Occipital lobe (tissue), 1 donor: ENCODE measurements at regions not wholly inside any gene's neighbourhood (a gene's known extent, or its start where the extent isn't known, plus 50 kb on each side); places are given as distances from the start of the nearest gene placed in this dataset.

Source experiments
- DNase-seq: peaks from one replicate; lab custom pipeline; 2025; lab: John Stamatoyannopoulos, UW

DNA sequence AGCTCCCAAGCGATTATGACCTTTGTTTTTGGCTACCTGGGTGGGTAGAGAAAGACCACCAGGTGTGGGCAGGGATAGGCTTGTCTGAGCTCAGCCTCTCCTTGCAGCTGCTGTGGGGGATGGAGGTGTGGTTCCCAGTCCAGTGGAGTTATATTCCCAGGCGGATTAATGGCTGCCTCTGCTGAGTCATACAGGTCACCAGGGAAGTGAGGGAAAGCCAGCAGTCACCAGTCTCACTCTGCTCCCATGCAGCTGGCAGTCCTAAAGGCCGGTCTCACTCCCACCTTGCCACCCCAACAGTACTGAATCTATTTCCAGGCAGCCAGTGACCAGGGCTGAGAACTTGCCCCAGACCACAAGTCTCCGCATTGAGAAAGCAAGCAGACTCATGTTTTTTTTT, 399.2 kb downstream of the VRK1 start:
- no peak for DNase-seq

- DNase-seq, result no peak
Measured at GRCh38 chr14:97198813-97199212, 401.6 kb downstream of the VRK1 start.

DNA sequence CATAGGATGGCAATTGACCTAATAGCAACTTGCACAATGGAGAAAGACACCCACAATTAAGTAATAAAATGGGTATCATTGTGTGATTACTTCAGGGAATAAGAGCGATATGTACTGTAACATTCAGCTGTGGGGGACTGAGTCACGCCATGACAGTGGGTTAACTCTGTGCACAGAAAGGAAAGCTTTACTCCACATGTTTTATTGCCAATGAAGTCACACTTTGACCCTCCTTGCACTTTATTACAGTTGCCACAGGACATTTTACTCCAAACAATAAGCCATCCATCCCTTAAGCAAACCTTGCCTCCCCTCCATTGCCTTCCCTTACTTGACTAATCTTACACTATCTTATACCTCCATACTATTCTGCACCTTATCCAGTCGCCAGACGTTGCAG, 403.1 kb downstream of the VRK1 start:
- no peak for DNase-seq

DNA sequence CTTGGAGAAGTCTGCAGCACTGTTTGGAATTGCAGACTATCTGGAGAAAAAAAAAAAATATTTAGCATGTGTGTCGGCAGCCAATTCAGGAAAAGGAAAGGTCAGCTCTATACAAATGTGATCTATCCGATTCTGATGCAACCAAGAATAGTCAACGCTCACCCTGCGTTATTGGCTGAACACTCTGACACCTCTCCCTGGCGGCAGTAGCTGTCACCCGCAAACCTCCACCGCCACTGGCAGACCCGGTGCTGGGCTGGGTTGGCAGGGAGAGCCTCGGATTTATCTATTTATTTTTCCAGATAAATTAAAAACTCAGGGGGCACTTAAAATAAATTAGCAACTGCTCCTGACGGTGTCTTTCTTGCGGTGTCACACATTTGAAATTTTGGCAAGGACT, 409.7 kb downstream of the VRK1 start:
- no peak for DNase-seq

GRCh38 chr14:97210202-97210601, 413.0 kb downstream of the VRK1 start:
- DNase-seq, result no peak

DNA sequence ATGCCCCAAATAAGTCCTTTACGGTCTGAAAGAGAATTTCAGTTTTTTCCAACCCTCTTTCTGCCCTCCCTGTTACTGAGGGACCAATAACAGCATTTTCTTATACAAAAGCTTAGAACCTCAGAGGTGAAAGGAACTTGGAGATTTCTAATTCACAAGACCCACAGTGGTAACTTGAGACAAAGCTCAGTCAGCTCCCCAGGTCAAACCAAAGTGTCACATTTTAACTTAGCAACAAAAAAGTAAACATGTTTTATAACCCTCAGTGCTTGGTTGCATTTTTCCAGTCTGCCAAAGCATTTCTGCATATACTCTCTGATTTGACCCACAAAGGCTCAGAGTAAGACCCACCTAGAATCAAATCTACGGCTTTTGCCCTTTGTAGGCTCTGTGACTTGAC, 415.2 kb downstream of the VRK1 start:
- no peak for DNase-seq

DNA sequence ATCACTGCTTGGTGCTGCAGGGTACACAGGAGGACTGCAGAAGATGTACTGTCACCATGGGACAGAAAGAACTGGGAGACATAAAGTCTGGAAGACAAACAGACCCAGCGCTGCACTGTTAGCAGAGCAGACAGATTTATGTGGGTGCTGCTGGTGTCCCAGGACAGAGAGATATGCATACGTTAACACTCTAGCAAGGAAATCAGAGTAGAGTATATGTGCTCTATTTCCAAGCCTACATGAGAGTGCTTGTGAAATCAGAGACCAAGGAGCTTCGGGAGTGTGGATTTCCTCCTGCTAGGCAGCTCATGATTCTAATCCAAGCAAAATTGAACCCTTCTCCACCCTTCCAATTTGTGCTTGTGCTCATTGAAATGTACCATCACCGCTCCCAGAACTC, 416.5 kb downstream of the VRK1 start:
- DNase-seq, result no peak

DNA sequence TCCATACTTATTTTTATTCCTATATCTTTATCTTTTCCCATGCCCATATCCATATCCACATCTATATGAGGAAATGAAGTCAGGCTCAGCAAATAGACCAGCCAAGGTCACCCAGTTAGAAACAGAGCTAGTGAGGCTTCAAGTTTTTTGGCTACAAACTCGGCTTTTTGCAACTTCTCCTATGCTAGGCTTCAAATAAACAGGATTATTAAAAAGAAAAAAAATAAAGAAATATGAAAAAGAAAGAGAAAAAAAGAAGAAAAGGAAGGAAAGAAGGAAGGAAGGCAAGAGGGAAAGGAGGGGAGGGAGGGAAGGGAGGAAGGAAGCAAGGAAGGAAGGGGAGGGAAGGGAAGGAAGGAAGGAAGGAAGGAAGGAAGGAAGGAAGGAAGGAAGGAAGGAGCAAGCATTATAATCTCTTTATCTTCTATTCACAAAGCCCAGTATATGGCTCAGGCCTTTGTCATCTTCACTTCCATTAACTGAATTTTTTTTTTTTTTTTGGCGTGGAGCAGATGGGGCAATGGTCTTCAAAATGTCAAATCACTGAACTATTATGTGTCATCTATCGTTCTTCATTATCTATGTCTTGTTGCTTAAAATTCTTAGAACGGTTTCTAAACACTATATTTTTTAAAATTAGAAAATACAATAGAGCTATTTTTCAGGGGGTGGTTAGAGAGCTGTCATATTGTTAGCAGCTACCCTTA, 418.2 kb downstream of the VRK1 start:
- no peak for DNase-seq

GRCh38 chr14:97217111-97217885, 420.1 kb downstream of the VRK1 start:
- no peak for DNase-seq

- no peak for DNase-seq
Measured at GRCh38 chr14:97218274-97218673, 421.1 kb downstream of the VRK1 start.

GRCh38 chr14:97218691-97219430, 421.7 kb downstream of the VRK1 start:
- DNase-seq, result no peak

DNA sequence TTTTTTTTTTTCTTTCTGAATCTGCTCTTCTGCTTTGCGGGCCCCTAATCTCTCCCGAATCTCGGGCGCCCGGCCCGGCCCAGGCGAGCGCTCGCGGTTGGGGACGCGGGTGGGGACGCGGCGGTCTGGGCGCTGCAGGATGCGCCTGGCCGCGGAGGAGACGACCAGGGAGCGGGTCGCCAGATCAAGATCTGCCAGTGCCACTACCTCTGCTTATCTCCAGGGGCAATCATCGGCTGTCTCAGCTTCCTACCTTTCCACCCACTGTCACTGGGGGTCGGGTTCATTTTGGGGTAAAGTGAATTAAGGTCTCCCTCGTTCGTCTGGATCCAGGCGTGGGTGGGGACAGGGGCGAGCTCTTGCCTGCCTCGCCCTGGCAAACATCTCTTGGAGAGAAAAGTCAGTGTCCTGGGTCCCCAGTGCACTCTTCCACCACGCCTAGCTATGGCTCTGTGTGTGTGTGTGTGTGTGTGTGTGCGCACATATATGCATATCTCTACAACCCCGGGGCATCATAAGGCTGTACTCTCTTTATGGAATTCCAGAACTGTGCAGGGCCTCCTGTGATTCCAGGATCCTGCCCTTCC, 422.3 kb downstream of the VRK1 start:
- no peak for DNase-seq

DNA sequence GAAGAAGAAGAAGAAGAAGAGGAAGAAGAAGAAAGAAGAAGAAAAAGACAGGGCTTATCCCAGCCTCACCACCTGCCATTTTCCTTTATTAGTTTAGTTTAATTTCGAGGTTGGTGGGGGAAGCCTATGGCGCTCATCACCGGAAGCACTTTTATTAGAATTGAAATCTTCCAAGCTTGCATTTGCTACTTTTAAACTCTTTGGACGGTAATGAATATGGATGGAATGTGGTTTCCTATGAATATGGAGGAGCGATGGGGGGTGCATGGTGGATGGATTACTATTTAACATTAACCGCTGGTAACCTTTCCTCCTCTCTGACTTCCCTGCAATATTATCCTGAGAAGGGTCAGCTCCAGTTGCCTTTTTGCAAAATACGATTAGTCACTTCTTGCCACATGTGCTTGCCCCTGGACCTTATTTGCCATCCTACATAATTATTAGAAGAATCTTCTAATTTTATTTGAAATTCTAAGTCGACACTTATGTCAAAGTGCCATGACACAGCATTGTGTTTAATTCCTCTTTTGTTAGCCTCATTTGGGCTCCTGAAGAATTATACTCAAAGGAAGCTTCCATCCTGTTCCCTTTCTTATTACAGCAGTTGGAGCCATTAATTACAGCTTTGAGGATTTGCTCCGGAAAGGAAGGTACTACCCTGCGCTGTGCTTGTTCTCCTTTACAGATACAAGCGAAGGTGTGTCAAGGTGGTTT, 424.5 kb downstream of the VRK1 start:
- DNase-seq, result no peak

GRCh38 chr14:97224016-97224415, 426.8 kb downstream of the VRK1 start:
- DNase-seq, result no peak

DNA sequence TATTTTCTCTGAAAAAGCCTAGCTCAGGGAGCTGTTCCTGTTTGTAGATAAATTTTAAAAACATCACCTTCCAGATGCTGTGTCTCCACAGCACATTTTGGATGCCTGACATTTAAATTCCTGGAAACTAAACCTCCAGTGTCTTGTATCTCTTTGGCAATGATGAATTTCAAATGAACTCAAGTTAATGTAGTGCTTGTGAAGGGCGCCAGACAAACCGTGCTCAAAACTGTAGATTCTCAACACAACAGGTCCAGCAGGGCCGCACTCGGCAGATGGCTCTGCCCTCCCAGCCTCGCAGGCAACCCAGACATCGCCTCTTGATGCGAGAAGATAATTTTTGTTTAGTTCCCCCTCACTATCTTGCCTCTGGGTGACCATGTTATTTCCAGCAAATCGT, 432.9 kb downstream of the VRK1 start:
- DNase-seq, result no peak

DNA sequence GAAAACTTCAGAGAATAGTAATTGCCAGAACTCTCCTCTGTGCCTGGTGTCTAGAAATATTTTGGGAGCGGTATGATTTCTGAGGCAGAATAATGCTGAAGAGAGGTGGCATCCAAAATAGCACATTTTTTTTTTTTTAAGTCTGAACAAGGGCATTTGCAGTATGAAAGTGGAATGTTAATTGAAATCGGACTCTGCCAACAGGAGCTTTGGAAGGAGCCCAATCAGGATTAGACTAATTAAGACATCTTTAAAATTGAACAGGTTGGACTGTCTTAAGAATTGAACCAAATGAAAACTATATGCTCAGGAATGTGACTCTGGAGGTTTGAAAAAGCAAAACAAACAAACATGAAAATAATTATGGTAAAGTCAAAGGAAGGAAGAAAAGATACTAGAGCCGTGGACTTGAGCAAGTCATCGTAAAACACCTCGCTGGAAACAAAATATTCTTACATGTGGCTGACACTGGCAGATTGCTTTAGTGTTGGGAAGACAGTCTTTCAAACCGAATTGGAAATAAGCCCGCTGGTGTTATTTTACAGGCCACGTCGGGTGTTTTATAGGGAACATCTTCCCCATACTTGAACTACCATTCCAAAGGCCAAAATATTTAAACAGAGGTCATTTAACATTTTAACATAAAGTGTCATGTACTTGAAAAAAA, 436.3 kb downstream of the VRK1 start:
- DNase-seq, result no peak

DNA sequence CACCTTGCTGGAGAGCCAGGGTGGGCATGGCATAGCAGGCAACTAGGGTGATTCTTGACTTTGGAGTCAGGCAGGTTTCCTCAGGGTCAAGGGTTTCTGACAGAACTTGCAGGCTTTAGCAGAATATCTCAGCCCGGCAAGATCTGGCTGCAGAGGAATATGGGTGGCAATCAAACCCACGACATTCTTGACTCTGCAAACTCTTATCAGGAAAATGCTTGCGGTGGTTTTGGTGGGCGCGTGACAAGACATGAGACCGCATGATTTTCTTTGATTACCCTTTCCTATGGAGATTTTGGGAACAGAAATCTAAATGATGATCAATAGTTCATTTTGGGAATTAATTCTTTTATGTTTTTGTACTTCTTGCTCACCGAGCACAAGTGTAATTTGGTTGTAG, 449.5 kb downstream of the VRK1 start:
- DNase-seq, result no peak

DNA sequence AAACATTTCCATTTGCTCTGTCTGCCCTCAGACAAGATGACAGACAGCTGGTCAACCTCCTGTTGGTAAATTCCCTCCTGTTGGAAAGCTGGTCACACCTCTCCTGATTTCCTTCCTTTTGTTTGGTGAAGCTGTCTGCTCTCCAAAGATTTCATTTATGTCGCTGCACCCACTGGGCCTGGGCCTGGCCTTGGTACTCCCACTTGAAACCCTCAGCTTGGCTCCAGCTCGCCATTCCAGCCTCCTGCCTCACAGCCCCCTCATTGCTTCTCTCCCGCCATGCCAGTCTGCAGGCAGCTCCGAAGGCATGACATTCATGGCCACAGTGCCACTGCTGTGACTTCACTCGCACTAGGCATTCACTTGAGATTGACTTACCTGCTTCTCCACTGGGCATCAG, 451.8 kb downstream of the VRK1 start:
- no peak for DNase-seq

GRCh38 chr14:97250931-97251330, 453.7 kb downstream of the VRK1 start:
- DNase-seq, result no peak

DNA sequence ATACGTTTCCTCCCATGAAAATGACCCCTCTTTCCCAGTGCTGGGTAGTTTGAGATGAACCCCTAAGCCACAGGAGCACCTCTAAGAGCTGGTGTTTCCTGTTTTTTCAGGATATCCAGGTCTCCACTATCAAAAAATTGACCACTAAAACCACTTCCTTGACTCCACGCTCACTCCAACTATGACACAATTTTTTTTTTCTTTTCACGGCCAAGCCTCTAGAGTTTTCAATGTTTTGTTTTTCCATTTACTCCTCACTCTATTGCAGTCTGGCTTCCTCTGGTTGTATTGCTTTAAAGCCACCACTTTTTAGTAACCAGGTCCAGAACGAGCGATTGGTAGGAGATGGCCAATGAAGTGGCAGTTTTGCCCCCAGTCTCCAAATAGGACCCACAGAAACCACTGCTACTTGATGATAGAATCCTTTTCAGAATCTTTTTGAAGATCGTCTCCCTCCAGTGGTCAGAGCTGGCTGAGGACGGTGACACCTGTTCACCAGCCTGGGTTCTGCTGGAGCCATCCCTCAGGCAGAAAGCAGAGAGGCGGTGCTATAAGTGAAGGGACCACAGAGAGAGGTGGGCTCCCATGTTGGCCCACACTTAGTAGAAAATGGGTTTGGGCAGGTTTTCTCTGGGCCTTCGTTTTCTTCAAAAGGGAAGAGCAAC, 454.4 kb downstream of the VRK1 start:
- DNase-seq, result no peak
